Smooth muscle cell (in vitro differentiated cells): ENCODE measurements at regions not wholly inside any gene's neighbourhood (a gene's known extent, or its start where the extent isn't known, plus 50 kb on each side); places are given as distances from the start of the nearest gene placed in this dataset.

Source experiments
- DNase-seq: peaks from one replicate; lab custom pipeline; 2025; ENCODE audit not compliant: unreplicated experiment; lab: John Stamatoyannopoulos, UW
- H2AFZ ChIP-seq: fragments of 200-600 bp; sonication (generic); 2 replicates; pipeline ENCODE4 v1.6.0; 2016; ENCODE audit warnings: antibody characterized with exemption, low read depth, mild to moderate bottlenecking
- H3F3A ChIP-seq: fragments of 200-600 bp; sonication (generic); 2 replicates; pipeline ENCODE4 v1.6.0; 2017; ENCODE audit warnings: antibody characterized with exemption, low read depth
- H3K27ac ChIP-seq: fragments of 200-600 bp; sonication (generic); 2 replicates; pipeline ENCODE4 v1.5.1; 2016; ENCODE audit warnings: low read depth, mild to moderate bottlenecking
- H3K27me3 ChIP-seq: fragments of 200-600 bp; sonication (generic); 2 replicates; pipeline ENCODE4 v1.6.1; 2016; ENCODE audit warnings: low read depth, mild to moderate bottlenecking
- H3K36me3 ChIP-seq: fragments of 200-600 bp; sonication (generic); 2 replicates; pipeline ENCODE4 v1.5.1; 2016; ENCODE audit warnings: low read depth
- H3K4me1 ChIP-seq: fragments of 200-600 bp; sonication (generic); 2 replicates; pipeline ENCODE4 v1.5.1; 2016; ENCODE audit warnings: low read depth
- H3K4me2 ChIP-seq: fragments of 200-600 bp; sonication (generic); 2 replicates; pipeline ENCODE4 v1.6.0; 2016; ENCODE audit warnings: mild to moderate bottlenecking
- H3K4me3 ChIP-seq: fragments of 200-600 bp; sonication (generic); 2 replicates; pipeline ENCODE4 v1.5.1; 2016; ENCODE audit warnings: mild to moderate bottlenecking
- H3K79me2 ChIP-seq: fragments of 200-600 bp; sonication (generic); 2 replicates; pipeline ENCODE4 v1.6.0; 2016; ENCODE audit warnings: low read depth, mild to moderate bottlenecking
- H3K9ac ChIP-seq: fragments of 200-600 bp; sonication (generic); 2 replicates; pipeline ENCODE4 v1.6.0; 2016; ENCODE audit warnings: low read depth
- H3K9me3 ChIP-seq: fragments of 200-600 bp; sonication (generic); replicated peaks from 2 replicates; pipeline ENCODE4 v1.5.1; 2016; ENCODE audit warnings: low read depth
- H4K20me1 ChIP-seq: fragments of 200-600 bp; sonication (generic); 2 replicates; pipeline ENCODE4 v1.6.0; 2016; ENCODE audit warnings: low read depth
- CTCF ChIP-seq: fragments of 200-600 bp; sonication (generic); IDR thresholded peaks from 2 replicates; pipeline ENCODE4 v1.5.1; 2017; ENCODE audit warnings: borderline replicate concordance, mild to moderate bottlenecking, antibody characterized with exemption; ENCODE audit not compliant: insufficient read depth, poor library complexity, severe bottlenecking
- WGBS: methylation state at CpG from one replicate; pipeline ENCODE4 v1.1.7; 2016; ENCODE audit warnings: low lambda C conversion rate; 5-methylcytosine and 5-hydroxymethylcytosine counted together

GRCh38 chr7:113742377-113742776 lies 176.4 kb downstream of the PPP1R3A start:
- H3K9me3 ChIP-seq = no peaks in the 10 kb centered on the region
- H3K9ac ChIP-seq = no peak overlapping the region
- H3F3A ChIP-seq = no peaks in the 10 kb centered on the region
- WGBS = 94% methylated on average over 2 of the region's 2 CpGs
- TF ChIP-seq CTCF = no peak
- no peak overlapping the region for H3K27ac ChIP-seq
- no peaks in the 10 kb centered on the region for H3K27me3 ChIP-seq
- H3K79me2 ChIP-seq = no peaks in the 10 kb centered on the region
- H3K4me1 ChIP-seq = no peaks in the 10 kb centered on the region
- H3K4me2 ChIP-seq = no peak overlapping the region
- DNase-seq = no peak
- no peaks in the 10 kb centered on the region for H3K36me3 ChIP-seq
- H3K4me3 ChIP-seq = no peak overlapping the region
- no peaks in the 10 kb centered on the region for H4K20me1 ChIP-seq
- H2AFZ ChIP-seq = no peak overlapping the region

GRCh38 chr7:113731571-113731970 lies 187.2 kb downstream of the PPP1R3A start:
- 26% methylated on average over 3 of the region's 3 CpGs for WGBS
- H3K4me2 ChIP-seq = peak overlapping the region; percentile 69
- no peaks in the 10 kb centered on the region for H4K20me1 ChIP-seq
- no peaks in the 10 kb centered on the region for H3K27me3 ChIP-seq
- no peak for TF ChIP-seq CTCF
- H2AFZ ChIP-seq = no peak overlapping the region
- H3F3A ChIP-seq = no peaks in the 10 kb centered on the region
- no peaks in the 10 kb centered on the region for H3K4me1 ChIP-seq
- peak overlapping the region; percentile 79 for H3K27ac ChIP-seq
- H3K9ac ChIP-seq = no peak overlapping the region
- H3K4me3 ChIP-seq = no peak overlapping the region
- no peaks in the 10 kb centered on the region for H3K36me3 ChIP-seq
- DNase-seq = no peak
- H3K9me3 ChIP-seq = no peaks in the 10 kb centered on the region
- no peaks in the 10 kb centered on the region for H3K79me2 ChIP-seq

GRCh38 chr7:113730309-113730955 lies 188.4 kb downstream of the PPP1R3A start:
- H3K9ac ChIP-seq = no peak overlapping the region
- DNase-seq = no peak
- H4K20me1 ChIP-seq = no peaks in the 10 kb centered on the region
- no peak overlapping the region for H2AFZ ChIP-seq
- H3K4me1 ChIP-seq = no peaks in the 10 kb centered on the region
- H3K4me2 ChIP-seq = peak overlapping the region; percentile 69
- TF ChIP-seq CTCF = no peak
- no peaks in the 10 kb centered on the region for H3K27me3 ChIP-seq
- no peaks in the 10 kb centered on the region for H3K36me3 ChIP-seq
- H3K9me3 ChIP-seq = no peaks in the 10 kb centered on the region
- 18% methylated on average over 1 of the region's 1 CpG for WGBS
- peak overlapping the region; percentile 79 for H3K27ac ChIP-seq
- no peaks in the 10 kb centered on the region for H3K79me2 ChIP-seq
- H3K4me3 ChIP-seq = no peak overlapping the region
- H3F3A ChIP-seq = no peaks in the 10 kb centered on the region

GRCh38 chr7:113727486-113727885 lies 191.3 kb downstream of the PPP1R3A start:
- Histone ChIP-seq H3K36me3 (no peaks in the 10 kb centered on the region), H3K9me3 (no peaks in the 10 kb centered on the region), H3K79me2 (no peaks in the 10 kb centered on the region), H3K4me2 (no peak overlapping the region), H3K9ac (no peak overlapping the region), H3K27me3 (no peaks in the 10 kb centered on the region), H3K4me1 (no peaks in the 10 kb centered on the region), H3F3A (no peaks in the 10 kb centered on the region), H3K27ac (no peak overlapping the region), H2AFZ (no peak overlapping the region), H4K20me1 (no peaks in the 10 kb centered on the region), H3K4me3 (no peak overlapping the region)
- WGBS = 94% methylated on average over 3 of the region's 3 CpGs
- no peak for TF ChIP-seq CTCF
- DNase-seq = no peak
